Endodermal cell (in vitro differentiated cells): ENCODE measurements at regions not wholly inside any gene's neighbourhood (a gene's known extent, or its start where the extent isn't known, plus 50 kb on each side); places are given as distances from the start of the nearest gene placed in this dataset.

Experiments
- DNase-seq: peaks from one replicate; pipeline ENCODE4 v3.0.0-alpha.2; 2017
- H3K27ac ChIP-seq: 2 replicates; pipeline ENCODE4 v1.5.1; 2013; ENCODE audit warnings: mild to moderate bottlenecking, low read depth, low read length, moderate library complexity
- H3K27me3 ChIP-seq: 2 replicates; pipeline ENCODE4 v1.6.1; 2013; ENCODE audit warnings: mild to moderate bottlenecking, low read length, moderate library complexity; ENCODE audit not compliant: insufficient read depth, control insufficient read depth, poor library complexity, severe bottlenecking
- H3K36me3 ChIP-seq: 2 replicates; pipeline ENCODE4 v1.7.0; 2013; ENCODE audit warnings: mild to moderate bottlenecking, low read length, moderate library complexity; ENCODE audit not compliant: control insufficient read depth, insufficient read depth
- H3K4me1 ChIP-seq: one replicate; pipeline ENCODE4 v1.7.0; 2013; ENCODE audit warnings: low read length; ENCODE audit not compliant: control insufficient read depth, insufficient read depth
- H3K4me3 ChIP-seq: 2 replicates; pipeline ENCODE4 v1.5.1; 2013; ENCODE audit warnings: mild to moderate bottlenecking, low read length, moderate library complexity
- H3K9ac ChIP-seq: 2 replicates; pipeline ENCODE4 v1.6.1; 2013; ENCODE audit warnings: mild to moderate bottlenecking, low read length, moderate library complexity; ENCODE audit not compliant: poor library complexity, severe bottlenecking; ENCODE audit errors: extremely low read depth
- H3K9me3 ChIP-seq: 2 replicates; pipeline ENCODE4 v1.6.1; 2013; ENCODE audit warnings: mild to moderate bottlenecking, low read length, moderate library complexity; ENCODE audit not compliant: control insufficient read depth
- H3K27ac Mint-ChIP-seq: 2 replicates; pipeline ENCODE4 v1.8.0; 2020; ENCODE audit warnings: mixed read lengths
- H3K27me3 Mint-ChIP-seq: 2 replicates; pipeline ENCODE4 v1.8.0; 2021; ENCODE audit warnings: mild to moderate bottlenecking, mixed read lengths; ENCODE audit not compliant: insufficient read depth
- H3K36me3 Mint-ChIP-seq: 2 replicates; pipeline ENCODE4 v1.8.0; 2020; ENCODE audit warnings: low read depth, mixed read lengths
- H3K4me1 Mint-ChIP-seq: 2 replicates; pipeline ENCODE4 v1.8.0; 2020; ENCODE audit warnings: mixed read lengths
- H3K4me3 Mint-ChIP-seq: 2 replicates; pipeline ENCODE4 v1.8.0; 2020; ENCODE audit warnings: mild to moderate bottlenecking, moderate library complexity, mixed read lengths
- H3K9me3 Mint-ChIP-seq: 2 replicates; pipeline ENCODE4 v1.8.0; 2020; ENCODE audit warnings: mild to moderate bottlenecking, mixed read lengths
- WGBS, 2 experiments: methylation state at CpG; one replicate each; pipeline versions ENCODE4 v1.1.5 to v1.1.7; 2013; ENCODE audit warnings: missing lambda C conversion rate in 2 of 2, mixed read lengths in 1 of 2; ENCODE audit not compliant: insufficient coverage in 1 of 2, insufficient read length in 1 of 2; 5-methylcytosine and 5-hydroxymethylcytosine counted together
- TF ChIP-seq, protein P1 (sequence below): fragments of 200-600 bp; sonication (generic); conservative IDR thresholded peaks from 2 replicates; pipeline ENCODE4 v1.5.0; 2021; ENCODE audit warnings: antibody characterized with exemption, mild to moderate bottlenecking

DNA sequence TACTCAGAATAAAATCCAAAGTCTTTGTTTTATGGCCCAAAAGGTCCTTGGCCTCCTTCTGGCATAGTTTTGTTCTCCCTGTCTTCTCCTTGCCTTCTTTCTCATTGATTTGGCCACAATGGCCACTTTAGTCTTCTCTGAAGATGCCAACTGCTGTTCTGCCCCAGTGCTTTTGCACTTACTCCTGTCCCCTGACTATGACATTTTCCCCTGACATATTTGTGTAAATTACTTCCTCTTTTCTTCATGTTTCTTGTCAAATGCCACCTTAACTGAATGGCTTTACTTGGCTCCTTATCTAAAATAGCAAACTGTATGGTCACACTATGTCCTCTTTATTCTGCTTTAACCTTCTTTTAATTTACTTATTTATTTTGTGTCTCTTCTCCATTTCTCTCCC is 484.7 kb upstream of the ARRDC3 start:
- Histone ChIP-seq H3K9me3 (no peaks in the 10 kb centered on the region), H3K27me3 (no peaks in the 10 kb centered on the region), H3K36me3 (no peaks in the 10 kb centered on the region), H3K27ac (no peak overlapping the region), H3K9ac (no peak overlapping the region), H3K4me3 (no peak overlapping the region), H3K4me1 (no peaks in the 10 kb centered on the region)
- TF ChIP-seq, protein P1, sequence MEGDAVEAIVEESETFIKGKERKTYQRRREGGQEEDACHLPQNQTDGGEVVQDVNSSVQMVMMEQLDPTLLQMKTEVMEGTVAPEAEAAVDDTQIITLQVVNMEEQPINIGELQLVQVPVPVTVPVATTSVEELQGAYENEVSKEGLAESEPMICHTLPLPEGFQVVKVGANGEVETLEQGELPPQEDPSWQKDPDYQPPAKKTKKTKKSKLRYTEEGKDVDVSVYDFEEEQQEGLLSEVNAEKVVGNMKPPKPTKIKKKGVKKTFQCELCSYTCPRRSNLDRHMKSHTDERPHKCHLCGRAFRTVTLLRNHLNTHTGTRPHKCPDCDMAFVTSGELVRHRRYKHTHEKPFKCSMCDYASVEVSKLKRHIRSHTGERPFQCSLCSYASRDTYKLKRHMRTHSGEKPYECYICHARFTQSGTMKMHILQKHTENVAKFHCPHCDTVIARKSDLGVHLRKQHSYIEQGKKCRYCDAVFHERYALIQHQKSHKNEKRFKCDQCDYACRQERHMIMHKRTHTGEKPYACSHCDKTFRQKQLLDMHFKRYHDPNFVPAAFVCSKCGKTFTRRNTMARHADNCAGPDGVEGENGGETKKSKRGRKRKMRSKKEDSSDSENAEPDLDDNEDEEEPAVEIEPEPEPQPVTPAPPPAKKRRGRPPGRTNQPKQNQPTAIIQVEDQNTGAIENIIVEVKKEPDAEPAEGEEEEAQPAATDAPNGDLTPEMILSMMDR = no peak
- H3K27me3 Mint-ChIP-seq = no peaks in the 10 kb centered on the region
- H3K27ac Mint-ChIP-seq = no peak overlapping the region
- no peaks in the 10 kb centered on the region for H3K9me3 Mint-ChIP-seq
- no peaks in the 10 kb centered on the region for H3K36me3 Mint-ChIP-seq
- DNase-seq = no peak
- peaks cover 7% of the 10 kb centered on the region for H3K4me1 Mint-ChIP-seq
- H3K4me3 Mint-ChIP-seq = no peak overlapping the region

DNA sequence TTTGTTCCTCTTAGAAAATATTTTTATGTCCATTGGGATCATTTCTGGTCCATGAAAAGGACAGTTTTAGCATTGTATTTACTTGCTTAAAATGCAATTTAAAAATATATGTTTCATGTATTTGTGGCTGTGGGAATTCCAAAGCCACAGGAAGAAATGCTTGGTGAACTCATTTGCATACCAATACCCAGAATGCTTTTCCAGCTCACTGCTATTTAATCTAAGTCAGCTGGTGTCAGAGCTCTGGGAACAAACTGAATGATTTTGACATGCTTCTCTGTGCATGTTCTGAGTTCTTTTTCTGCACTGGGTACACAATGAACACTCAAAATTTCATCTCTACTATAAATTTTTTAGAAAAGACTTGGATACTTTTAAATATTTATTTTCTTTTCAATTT is 482.8 kb upstream of the ARRDC3 start:
- no peak overlapping the region for H3K4me3 Mint-ChIP-seq
- H3K9me3 Mint-ChIP-seq = no peaks in the 10 kb centered on the region
- H3K9ac ChIP-seq = no peak overlapping the region
- H3K36me3 ChIP-seq = no peaks in the 10 kb centered on the region
- TF ChIP-seq, protein P1 = no peak
- no peaks in the 10 kb centered on the region for H3K9me3 ChIP-seq
- no peak for DNase-seq
- no peaks in the 10 kb centered on the region for H3K27me3 ChIP-seq
- H3K27ac ChIP-seq = no peak overlapping the region
- H3K4me1 ChIP-seq = no peaks in the 10 kb centered on the region
- H3K27me3 Mint-ChIP-seq = no peaks in the 10 kb centered on the region
- H3K36me3 Mint-ChIP-seq = no peaks in the 10 kb centered on the region
- H3K27ac Mint-ChIP-seq = no peak overlapping the region
- H3K4me3 ChIP-seq = no peak overlapping the region
- peaks cover 7% of the 10 kb centered on the region for H3K4me1 Mint-ChIP-seq

DNA sequence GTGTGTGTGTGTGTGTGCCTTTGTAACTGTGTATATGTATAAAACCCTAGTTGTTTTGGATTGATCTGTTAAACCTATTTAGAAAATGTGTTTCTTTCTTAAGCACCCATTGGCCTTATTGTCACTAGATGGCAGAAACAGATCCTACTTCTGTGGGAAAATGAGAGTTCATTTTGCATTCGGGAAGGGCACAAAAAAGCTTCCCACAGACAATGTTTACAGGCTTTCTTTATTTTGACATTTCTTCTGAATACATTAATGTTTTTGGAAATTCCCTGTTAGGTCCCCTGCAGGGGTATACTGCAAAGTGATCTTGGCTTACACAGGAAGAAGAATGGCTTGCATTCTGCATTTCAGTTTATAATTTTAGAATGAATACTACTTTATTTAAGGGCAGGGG is 481.8 kb upstream of the ARRDC3 start:
- Histone ChIP-seq H3K27ac (peak overlapping the region; percentile 28), H3K9ac (no peak overlapping the region), H3K36me3 (no peaks in the 10 kb centered on the region), H3K4me3 (no peak overlapping the region), H3K9me3 (no peaks in the 10 kb centered on the region), H3K4me1 (no peaks in the 10 kb centered on the region), H3K27me3 (no peaks in the 10 kb centered on the region)
- no peak for DNase-seq
- peak overlapping the region; percentile 38 for H3K27ac Mint-ChIP-seq
- no peaks in the 10 kb centered on the region for H3K27me3 Mint-ChIP-seq
- H3K36me3 Mint-ChIP-seq = no peaks in the 10 kb centered on the region
- TF ChIP-seq, protein P1 = no peak
- WGBS, 2 experiments = 59% methylated on average over 1 of the region's 1 CpG; no CpG with 5 or more reads in 1 of the 2 experiments
- no peak overlapping the region for H3K4me3 Mint-ChIP-seq
- no peaks in the 10 kb centered on the region for H3K9me3 Mint-ChIP-seq
- H3K4me1 Mint-ChIP-seq = peaks cover 7% of the 10 kb centered on the region
